ENCODE measurements at regions not wholly inside any gene's neighbourhood (a gene's known extent, or its start where the extent isn't known, plus 50 kb on each side); places are given as distances from the start of the nearest gene placed in this dataset.

- Histone ChIP-seq H3K4me1 (ENCODE audit: insufficient read depth) (no peaks in the 10 kb centered on the region; the same call in 1 of the 2 replicates), H3K79me2 (replicated peaks; ENCODE audit: insufficient read depth) (no peaks in the 10 kb centered on the region), H4K20me1 (replicated peaks; ENCODE audit: insufficient read depth) (no peaks in the 10 kb centered on the region), H3K36me3 (ENCODE audit: insufficient read depth) (no peaks in the 10 kb centered on the region), H3K4me2 (no peak overlapping the region), H3K9me2 (ENCODE audit: insufficient read depth) (no peaks in the 10 kb centered on the region), H2AFZ (no peak overlapping the region), H3K27ac (ENCODE audit: low read depth) (no peak overlapping the region), H3K4me3 (no peak overlapping the region), H3K27me3 (ENCODE audit: insufficient read depth) (no peaks in the 10 kb centered on the region), H3F3A (replicated peaks; ENCODE audit: low read depth) (no peaks in the 10 kb centered on the region)
- no peak overlapping the region for H3K4me3 Mint-ChIP-seq
- DNase-seq (ENCODE audit: low spot score) = no peak
- H3K9me3 Mint-ChIP-seq = no peaks in the 10 kb centered on the region
- H3K27me3 Mint-ChIP-seq (ENCODE audit: insufficient read depth, low read depth, poor library complexity) = no peaks in the 10 kb centered on the region
- no peaks in the 10 kb centered on the region for H3K36me3 Mint-ChIP-seq (ENCODE audit: low read depth)
- TF ChIP-seq ZNF114 (CRISPR knock-in tag; IDR thresholded peaks at IDR 0.05) (no peak), CTCF (conservative IDR thresholded peaks at IDR 0.05; ENCODE audit: low read depth in 2 of 2) (peak; percentile 10 to 46; a peak in 2 of 4 replicates), EZH2phosphoT487 (IDR thresholded peaks at IDR 0.05; ENCODE audit: unreplicated experiment) (no peak)
- no peak for ATAC-seq
- H3K4me1 Mint-ChIP-seq = peaks cover 12% of the 10 kb centered on the region; the same call in 2 of the 3 replicates
- H3K27ac Mint-ChIP-seq = no peak overlapping the region
Measured at GRCh38 chr11:26278354-26278753, 53.6 kb upstream of the ANO3 start.

Data from GM23338 (cell line).